IMR-90 (cell line): ENCODE measurements at regions not wholly inside any gene's neighbourhood (a gene's known extent, or its start where the extent isn't known, plus 50 kb on each side); places are given as distances from the start of the nearest gene placed in this dataset.

ENCODE experiments used
- ATAC-seq: fragments of 200-7000 bp; cut with Tn5 transposase; 2 replicates; pipeline ENCODE4 v1.9.1; 2020; ENCODE audit warnings: low read depth, mild to moderate bottlenecking, moderate library complexity
- BruUV-seq: library from RNA; stranded (reverse); fragments of 400-500 nt; replicated peaks from 2 replicates; lab custom pipeline; 2021; lab: Mats Ljungman, UMichigan
- CTCF ChIA-PET: fragments of 300-600 bp; formaldehyde crosslinking; extraction: SDS; loops from one replicate; lab custom pipeline; 2021; ENCODE audit warnings: antibody characterized with exemption; lab: Yijun Ruan, JAX
- POLR2A ChIA-PET: fragments of 300-600 bp; sonication (Branson Sonifier 250); formaldehyde crosslinking; loops from one replicate; lab custom pipeline; 2022; ENCODE audit warnings: antibody characterized with exemption; ENCODE audit not compliant: unreplicated experiment; lab: Charles Lee
- DNase-seq: peaks from one replicate; pipeline ENCODE4 v3.0.0; 2013
- H2AFZ ChIP-seq: replicated peaks from 2 replicates; pipeline ENCODE3; 2013; ENCODE audit warnings: low read length, mild to moderate bottlenecking; ENCODE audit not compliant: poor library complexity
- H2AK5ac ChIP-seq: 2 replicates; pipeline ENCODE4 v1.6.1; 2013; ENCODE audit warnings: low read depth, low read length, inconsistent platforms
- H2AK9ac ChIP-seq: replicated peaks from 2 replicates; pipeline ENCODE3; 2013; ENCODE audit warnings: mild to moderate bottlenecking, low read depth, low read length, moderate library complexity; ENCODE audit not compliant: poor library complexity
- H2BK120ac ChIP-seq: 2 replicates; pipeline ENCODE4 v1.6.1; 2013; ENCODE audit warnings: low read depth, low read length, inconsistent platforms
- H2BK15ac ChIP-seq: 3 replicates; pipeline ENCODE4 v1.6.1; 2013; ENCODE audit warnings: low read depth, low read length, inconsistent platforms
- H2BK20ac ChIP-seq: 2 replicates; pipeline ENCODE4 v1.6.1; 2013; ENCODE audit warnings: low read depth, mild to moderate bottlenecking, inconsistent platforms, low read length, moderate library complexity
- H2BK5ac ChIP-seq: 2 replicates; pipeline ENCODE4 v1.6.1; 2013; ENCODE audit warnings: mild to moderate bottlenecking, low read depth, low read length, inconsistent platforms; ENCODE audit not compliant: poor library complexity, severe bottlenecking
- H3K14ac ChIP-seq: replicated peaks from 2 replicates; pipeline ENCODE4 v1.6.1; 2013; ENCODE audit warnings: low read depth, low read length, inconsistent platforms
- H3K18ac ChIP-seq: 2 replicates; pipeline ENCODE4 v1.6.1; 2013; ENCODE audit warnings: low read depth, low read length, control low read depth
- H3K23ac ChIP-seq: 2 replicates; pipeline ENCODE4 v1.6.1; 2013; ENCODE audit warnings: low read depth, low read length, inconsistent platforms
- H3K27ac ChIP-seq: 2 replicates; pipeline ENCODE4 v1.5.1; 2013; ENCODE audit warnings: mild to moderate bottlenecking, control low read depth, low read length; ENCODE audit not compliant: insufficient read depth
- H3K27me3 ChIP-seq: 2 replicates; pipeline ENCODE4 v1.6.1; 2013; ENCODE audit warnings: low read length; ENCODE audit not compliant: control insufficient read depth, insufficient read depth
- H3K36me3 ChIP-seq: 2 replicates; pipeline ENCODE4 v1.6.1; 2013; ENCODE audit warnings: low read length, mixed read lengths; ENCODE audit not compliant: control insufficient read depth, insufficient read depth
- H3K4ac ChIP-seq: 2 replicates; pipeline ENCODE4 v1.6.1; 2013; ENCODE audit warnings: low read depth, low read length, inconsistent platforms
- H3K4me1 ChIP-seq: 2 replicates; pipeline ENCODE4 v1.6.1; 2013; ENCODE audit warnings: low read length, mixed read lengths; ENCODE audit not compliant: control insufficient read depth, insufficient read depth
- H3K4me2 ChIP-seq: 2 replicates; pipeline ENCODE4 v1.6.1; 2013; ENCODE audit warnings: low read depth, mild to moderate bottlenecking, control low read depth, low read length, moderate library complexity
- H3K4me3 ChIP-seq: 2 replicates; pipeline ENCODE4 v1.5.1; 2013; ENCODE audit warnings: low read depth, mild to moderate bottlenecking, control low read depth, low read length, moderate library complexity; ENCODE audit not compliant: insufficient read depth
- H3K56ac ChIP-seq: 2 replicates; pipeline ENCODE4 v1.6.1; 2013; ENCODE audit warnings: low read length, inconsistent platforms; ENCODE audit not compliant: insufficient read depth; ENCODE audit errors: extremely low read depth
- H3K79me1 ChIP-seq, 2 experiments: 2 replicates each; pipeline ENCODE4 v1.6.1; 2013; ENCODE audit warnings: low read length in 2 of 2, inconsistent platforms in 1 of 2, low read depth in 1 of 2
- H3K9ac ChIP-seq: 2 replicates; pipeline ENCODE4 v1.6.1; 2013; ENCODE audit warnings: low read depth, low read length, control low read depth
- H3K9me1 ChIP-seq: 2 replicates; pipeline ENCODE4 v1.6.1; 2013; ENCODE audit warnings: low read length, inconsistent platforms; ENCODE audit not compliant: insufficient read depth
- H3K9me3 ChIP-seq: 2 replicates; pipeline ENCODE4 v1.6.1; 2013; ENCODE audit warnings: low read length; ENCODE audit not compliant: control insufficient read depth, insufficient read depth
- H4K20me1 ChIP-seq: 2 replicates; pipeline ENCODE4 v1.6.1; 2013; ENCODE audit warnings: low read length, inconsistent platforms; ENCODE audit not compliant: insufficient read depth
- H4K5ac ChIP-seq: 2 replicates; pipeline ENCODE4 v1.6.1; 2013; ENCODE audit warnings: mild to moderate bottlenecking, low read depth, low read length, control low read depth
- H4K8ac ChIP-seq, 2 experiments: 2 replicates each; pipeline ENCODE4 v1.6.1; 2013; ENCODE audit warnings: low read depth in 2 of 2, low read length in 2 of 2, control low read depth in 1 of 2, inconsistent platforms in 1 of 2
- H4K91ac ChIP-seq: 2 replicates; pipeline ENCODE4 v1.6.1; 2013; ENCODE audit warnings: low read depth, low read length, inconsistent platforms; ENCODE audit not compliant: insufficient read depth
- CEBPB ChIP-seq: IDR thresholded peaks from 2 replicates; pipeline ENCODE4 v1.6.1; 2012; ENCODE audit warnings: low read depth, low read length, improper control_type of control experiment
- WGBS, 2 experiments: methylation state at CpG; one replicate each; pipeline versions ENCODE4 v1.1.5 to v1.1.7; 2013; ENCODE audit warnings: missing lambda C conversion rate in 2 of 2; ENCODE audit not compliant: insufficient read length in 1 of 2; ENCODE audit errors: extremely low coverage in 2 of 2; 5-methylcytosine and 5-hydroxymethylcytosine counted together
- dilution Hi-C: fragments of 300-500 bp; cut with HindIII; formaldehyde crosslinking; loops from one replicate; pipeline ENCODE4 v1.14.3; 2018; ENCODE audit warnings: low sequenced_read_pairs; ENCODE audit not compliant: unreplicated experiment
- in situ Hi-C: fragments of 300-500 bp; cut with MboI; formaldehyde crosslinking; loops from 3 replicates; pipeline ENCODE4 v1.14.3; 2019; ENCODE audit warnings: low sequenced_read_pairs, inconsistent platforms, mixed read lengths
- intact Hi-C: fragments of 100-400 bp; cut with micrococcal nuclease; formaldehyde crosslinking; loops from 2 replicates; pipeline ENCODE4 v1.10.0; 2022

DNA sequence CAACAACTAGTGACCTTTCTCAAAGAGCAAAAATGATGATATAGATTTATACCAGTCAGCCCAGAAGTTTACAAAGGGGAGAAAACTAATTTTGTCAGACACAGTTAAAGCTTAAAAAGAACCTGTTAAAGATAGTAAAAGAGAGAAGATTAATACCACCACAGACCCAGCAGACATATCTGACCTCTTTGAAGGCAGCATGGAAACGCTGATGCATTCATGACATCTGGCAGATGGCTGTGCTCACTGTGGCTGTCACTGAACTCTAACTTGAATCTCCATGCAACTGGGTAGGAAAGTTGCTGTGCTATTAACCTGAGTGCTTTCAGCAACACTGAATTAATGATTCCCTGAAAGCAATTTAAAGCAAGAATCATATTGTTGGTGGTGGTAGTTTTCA, 159.8 kb upstream of the PRDM1 start:
- ChIA-PET CTCF (no interaction called here), POLR2A (no interaction called here)
- Histone ChIP-seq H3K18ac (no peak overlapping the region), H3K27ac (no peak overlapping the region), H3K9me3 (no peaks in the 10 kb centered on the region), H3K14ac (no peak overlapping the region), H3K56ac (no peak overlapping the region), H2AK5ac (no peak overlapping the region), H2BK120ac (no peak overlapping the region), H3K36me3 (no peaks in the 10 kb centered on the region), H4K5ac (no peak overlapping the region), H4K8ac (no peak overlapping the region), H3K4ac (no peak overlapping the region), H2BK15ac (no peak overlapping the region), H3K4me3 (no peak overlapping the region), H4K91ac (no peak overlapping the region), H3K9ac (no peak overlapping the region), H2BK5ac (no peak overlapping the region), H2AFZ (no peak overlapping the region), H3K4me1 (no peaks in the 10 kb centered on the region), H2BK20ac (no peak overlapping the region), H4K20me1 (no peaks in the 10 kb centered on the region), H3K9me1 (no peaks in the 10 kb centered on the region), H3K27me3 (no peaks in the 10 kb centered on the region), H3K79me1 (no peaks in the 10 kb centered on the region), H3K23ac (no peak overlapping the region), H3K4me2 (no peak overlapping the region), H2AK9ac (no peak overlapping the region)
- in situ Hi-C loops (no loop called here), dilution Hi-C loops (no loop called here), intact Hi-C loops (no loop called here)
- DNase-seq (no peak), ATAC-seq (no peak)
- no peak for TF ChIP-seq CEBPB
- 33% methylated on average over 1 of the region's 1 CpG; no CpG with 5 or more reads in 1 of the 2 experiments for WGBS, 2 experiments
- no TSS peak for BruUV-seq
